GM19035 (cell line): ENCODE measurements at regions not wholly inside any gene's neighbourhood (a gene's known extent, or its start where the extent isn't known, plus 50 kb on each side); places are given as distances from the start of the nearest gene placed in this dataset.

ENCODE experiments used
- ATAC-seq: cut with Tn5 transposase; IDR thresholded peaks from one replicate; pipeline ENCODE4 v1.9.1; 2021; ENCODE audit not compliant: unreplicated experiment

- ATAC-seq = no peak
Measured at GRCh38 chr3:177824190-177824786, 627.0 kb upstream of the TBL1XR1 start.

- no peak for ATAC-seq
Measured at GRCh38 chr3:177824841-177825240, 627.6 kb upstream of the TBL1XR1 start.

GRCh38 chr3:177826253-177826652, 629.0 kb upstream of the TBL1XR1 start:
- ATAC-seq = no peak

- ATAC-seq = no peak
Measured at GRCh38 chr3:177827511-177828207, 630.4 kb upstream of the TBL1XR1 start.

- no peak for ATAC-seq
Measured at GRCh38 chr3:177828208-177828565, 630.9 kb upstream of the TBL1XR1 start.

GRCh38 chr3:177830411-177830849, 633.1 kb upstream of the TBL1XR1 start:
- no peak for ATAC-seq

- no peak for ATAC-seq
Measured at GRCh38 chr3:177831361-177831760, 634.1 kb upstream of the TBL1XR1 start.

GRCh38 chr3:177832880-177833279, 635.6 kb upstream of the TBL1XR1 start:
- no peak for ATAC-seq

GRCh38 chr3:177833332-177833731, 636.0 kb upstream of the TBL1XR1 start:
- ATAC-seq = no peak

- no peak for ATAC-seq
Measured at GRCh38 chr3:177835008-177835407, 637.7 kb upstream of the TBL1XR1 start.

GRCh38 chr3:177835917-177836316, 638.6 kb upstream of the TBL1XR1 start:
- no peak for ATAC-seq

GRCh38 chr3:177836671-177837070, 639.4 kb upstream of the TBL1XR1 start:
- ATAC-seq = no peak

- no peak for ATAC-seq
Measured at GRCh38 chr3:177837951-177838655, 640.8 kb upstream of the TBL1XR1 start.

GRCh38 chr3:177838766-177839350, 641.6 kb upstream of the TBL1XR1 start:
- ATAC-seq = no peak

GRCh38 chr3:177842302-177842701, 645.0 kb upstream of the TBL1XR1 start:
- ATAC-seq = no peak

- no peak for ATAC-seq
Measured at GRCh38 chr3:177842743-177843734, 645.8 kb upstream of the TBL1XR1 start.

- ATAC-seq = no peak
Measured at GRCh38 chr3:177852001-177852807, 654.9 kb upstream of the TBL1XR1 start.

GRCh38 chr3:177855021-177855420, 657.7 kb upstream of the TBL1XR1 start:
- no peak for ATAC-seq

- ATAC-seq = no peak
Measured at GRCh38 chr3:177860184-177860583, 662.9 kb upstream of the TBL1XR1 start.

- no peak for ATAC-seq
Measured at GRCh38 chr3:177862962-177863491, 665.7 kb upstream of the TBL1XR1 start.
